Activated CD4-positive, alpha-beta T cell treated with anti-CD3 and anti-CD28 coated beads, Interleukin-2, amount 50 U/mL, for 48 hours (primary cell): ENCODE measurements at regions not wholly inside any gene's neighbourhood (a gene's known extent, or its start where the extent isn't known, plus 50 kb on each side); places are given as distances from the start of the nearest gene placed in this dataset.

Experiments used
- DNase-seq, 2 experiments: peaks; one replicate each; pipeline ENCODE4 v3.0.0-alpha.2; 2020

GRCh38 chr12:97347956-97348355 lies 114.6 kb upstream of the RMST start:
- no peak for DNase-seq

- no peak for DNase-seq
Measured at GRCh38 chr12:97358361-97358760, 104.2 kb upstream of the RMST start.

GRCh38 chr12:97359021-97359690 lies 103.4 kb upstream of the RMST start:
- DNase-seq: no peak

- DNase-seq: no peak
Measured at GRCh38 chr12:97363693-97364092, 98.9 kb upstream of the RMST start.

- no peak for DNase-seq
Measured at GRCh38 chr12:97368462-97369163, 94.0 kb upstream of the RMST start.

- DNase-seq: no peak
Measured at GRCh38 chr12:97375310-97375709, 87.3 kb upstream of the RMST start.

GRCh38 chr12:97380440-97380839 lies 82.2 kb upstream of the RMST start:
- no peak for DNase-seq

- no peak for DNase-seq
Measured at GRCh38 chr12:97385121-97385520, 77.5 kb upstream of the RMST start.

- DNase-seq: no peak
Measured at GRCh38 chr12:97386133-97386581, 76.4 kb upstream of the RMST start.

- no peak for DNase-seq
Measured at GRCh38 chr12:97387844-97388243, 74.8 kb upstream of the RMST start.

- no peak for DNase-seq
Measured at GRCh38 chr12:97394657-97395056, 67.9 kb upstream of the RMST start.

- DNase-seq: no peak
Measured at GRCh38 chr12:97397008-97397407, 65.6 kb upstream of the RMST start.

- DNase-seq: no peak
Measured at GRCh38 chr12:97398704-97399103, 63.9 kb upstream of the RMST start.

- DNase-seq: no peak
Measured at GRCh38 chr12:97404093-97404492, 58.5 kb upstream of the RMST start.

- peak in 1 of 2 experiments; percentile 13 for DNase-seq
Measured at GRCh38 chr12:97404543-97404942, 58.1 kb upstream of the RMST start.

GRCh38 chr12:97408363-97408762 lies 54.2 kb upstream of the RMST start:
- DNase-seq: no peak

GRCh38 chr12:97411341-97411740 lies 51.3 kb upstream of the RMST start:
- no peak for DNase-seq
